ENCODE measurements at regions not wholly inside any gene's neighbourhood (a gene's known extent, or its start where the extent isn't known, plus 50 kb on each side); places are given as distances from the start of the nearest gene placed in this dataset.

- TF ChIP-seq Cebpa-rat (IDR thresholded peaks at IDR 0.05): no peak
- H3K36me3 ChIP-seq: no peaks in the 10 kb centered on the region
- H3K4me2 ChIP-seq: no peak overlapping the region
- H3K27me3 ChIP-seq: no peaks in the 10 kb centered on the region
- peaks cover 4 to 16% (median 8%) of the 10 kb centered on the region in 11 experiments; a peak in 17 of 22 replicates for H3K9me3 ChIP-seq (replicated peaks in 1 of 11)
- H3K4me1 ChIP-seq: no peaks in the 10 kb centered on the region
- H4K20me1 ChIP-seq: no peaks in the 10 kb centered on the region
- H3K9ac ChIP-seq: no peak overlapping the region
- H3K4me3 ChIP-seq: no peak overlapping the region
- H3K27ac ChIP-seq: no peak overlapping the region
Measured at GRCh38 chr11:128374026-128374425, 213.3 kb downstream of the ETS1 start.

- Histone ChIP-seq H3K4me3 (no peak overlapping the region), H3K4me2 (no peak overlapping the region), H3K9me3 (replicated peaks in 1 of 11) (peaks cover 0 to 9% (median 0%) of the 10 kb centered on the region in 11 experiments; a peak in 5 of 22 replicates), H3K27me3 (no peaks in the 10 kb centered on the region), H3K4me1 (no peaks in the 10 kb centered on the region), H3K9ac (no peak overlapping the region), H3K36me3 (no peaks in the 10 kb centered on the region), H3K27ac (no peak overlapping the region), H4K20me1 (no peaks in the 10 kb centered on the region)
- no peak for TF ChIP-seq Cebpa-rat (IDR thresholded peaks at IDR 0.05)
Measured at GRCh38 chr11:128372977-128373376, 214.4 kb downstream of the ETS1 start.

GRCh38 chr11:128367573-128367972, 219.8 kb downstream of the ETS1 start:
- H4K20me1 ChIP-seq: no peaks in the 10 kb centered on the region
- no peak for TF ChIP-seq Cebpa-rat (IDR thresholded peaks at IDR 0.05)
- no peak overlapping the region for H3K9ac ChIP-seq
- no peak overlapping the region for H3K27ac ChIP-seq
- H3K9me3 ChIP-seq (replicated peaks in 1 of 11): no peaks in the 10 kb centered on the region
- H3K27me3 ChIP-seq: no peaks in the 10 kb centered on the region
- no peaks in the 10 kb centered on the region for H3K36me3 ChIP-seq
- no peaks in the 10 kb centered on the region for H3K4me1 ChIP-seq
- peak overlapping the region in 1 of 11 experiments; percentile 15; a peak in 1 of 22 replicates for H3K4me2 ChIP-seq
- H3K4me3 ChIP-seq: no peak overlapping the region

- TF ChIP-seq Cebpa-rat (IDR thresholded peaks at IDR 0.05): no peak
- Histone ChIP-seq H3K27ac (no peak overlapping the region), H3K36me3 (no peaks in the 10 kb centered on the region)
Measured at GRCh38 chr11:128365044-128365443, 222.3 kb downstream of the ETS1 start.

GRCh38 chr11:128361451-128362020, 225.8 kb downstream of the ETS1 start:
- Histone ChIP-seq H3K4me1 (peaks cover 0 to 11% (median 0%) of the 10 kb centered on the region in 10 experiments; a peak in 5 of 20 replicates), H3K4me3 (no peak overlapping the region), H3K27ac (no peak overlapping the region), H3K9me3 (replicated peaks in 1 of 11) (no peaks in the 10 kb centered on the region), H3K9ac (no peak overlapping the region), H4K20me1 (no peaks in the 10 kb centered on the region), H3K4me2 (peak overlapping the region in 2 of 11 experiments; percentile 31 to 49; a peak in 4 of 22 replicates), H3K27me3 (no peaks in the 10 kb centered on the region), H3K36me3 (no peaks in the 10 kb centered on the region)
- no peak for TF ChIP-seq Cebpa-rat (IDR thresholded peaks at IDR 0.05)

More at GRCh38 chr11:128365044-128365443, 222.3 kb downstream of the ETS1 start:
- no peak overlapping the region for H3K4me2 ChIP-seq
- no peak overlapping the region for H3K4me3 ChIP-seq
- no peak overlapping the region for H3K9ac ChIP-seq
- no peaks in the 10 kb centered on the region for H3K27me3 ChIP-seq
- no peaks in the 10 kb centered on the region for H4K20me1 ChIP-seq
- H3K4me1 ChIP-seq: peaks cover 0 to 11% (median 0%) of the 10 kb centered on the region in 10 experiments; a peak in 5 of 20 replicates
- H3K9me3 ChIP-seq (replicated peaks in 1 of 11): no peaks in the 10 kb centered on the region

GRCh38 chr11:128359515-128359914, 227.8 kb downstream of the ETS1 start:
- TF ChIP-seq Cebpa-rat (IDR thresholded peaks at IDR 0.05): no peak
- peaks cover 0 to 11% (median 0%) of the 10 kb centered on the region in 10 experiments; a peak in 5 of 20 replicates for H3K4me1 ChIP-seq
- no peak overlapping the region for H3K4me2 ChIP-seq
- H3K9me3 ChIP-seq (replicated peaks in 1 of 11): no peaks in the 10 kb centered on the region
- no peaks in the 10 kb centered on the region for H3K27me3 ChIP-seq
- no peak overlapping the region for H3K4me3 ChIP-seq
- no peak overlapping the region for H3K27ac ChIP-seq
- no peak overlapping the region for H3K9ac ChIP-seq
- no peaks in the 10 kb centered on the region for H4K20me1 ChIP-seq
- no peaks in the 10 kb centered on the region for H3K36me3 ChIP-seq

- Histone ChIP-seq H3K27ac (no peak overlapping the region), H3K4me2 (no peak overlapping the region), H3K36me3 (no peaks in the 10 kb centered on the region), H3K4me1 (peaks cover 0 to 11% (median 0%) of the 10 kb centered on the region in 10 experiments; a peak in 5 of 20 replicates), H3K9me3 (replicated peaks in 1 of 11) (no peaks in the 10 kb centered on the region), H3K4me3 (no peak overlapping the region), H3K27me3 (no peaks in the 10 kb centered on the region), H3K9ac (no peak overlapping the region), H4K20me1 (no peaks in the 10 kb centered on the region)
- no peak for TF ChIP-seq Cebpa-rat (IDR thresholded peaks at IDR 0.05)
Measured at GRCh38 chr11:128357073-128357472, 230.3 kb downstream of the ETS1 start.

GRCh38 chr11:128355558-128355957, 231.8 kb downstream of the ETS1 start:
- no peak overlapping the region for H3K27ac ChIP-seq
- H3K4me1 ChIP-seq: no peaks in the 10 kb centered on the region
- H4K20me1 ChIP-seq: no peaks in the 10 kb centered on the region
- no peak overlapping the region for H3K4me2 ChIP-seq
- TF ChIP-seq Cebpa-rat (IDR thresholded peaks at IDR 0.05): no peak
- no peak overlapping the region for H3K4me3 ChIP-seq
- no peak overlapping the region for H3K9ac ChIP-seq
- H3K36me3 ChIP-seq: no peaks in the 10 kb centered on the region
- no peaks in the 10 kb centered on the region for H3K27me3 ChIP-seq
- H3K9me3 ChIP-seq (replicated peaks in 1 of 11): no peaks in the 10 kb centered on the region

GRCh38 chr11:128354476-128354875, 232.9 kb downstream of the ETS1 start:
- no peak overlapping the region for H3K4me3 ChIP-seq
- H3K36me3 ChIP-seq: no peaks in the 10 kb centered on the region
- H4K20me1 ChIP-seq: no peaks in the 10 kb centered on the region
- no peaks in the 10 kb centered on the region for H3K4me1 ChIP-seq
- no peaks in the 10 kb centered on the region for H3K27me3 ChIP-seq
- H3K9me3 ChIP-seq (replicated peaks in 1 of 11): no peaks in the 10 kb centered on the region
- no peak overlapping the region for H3K4me2 ChIP-seq
- no peak for TF ChIP-seq Cebpa-rat (IDR thresholded peaks at IDR 0.05)
- no peak overlapping the region for H3K9ac ChIP-seq
- no peak overlapping the region for H3K27ac ChIP-seq

- H3K27me3 ChIP-seq: no peaks in the 10 kb centered on the region
- no peaks in the 10 kb centered on the region for H3K4me1 ChIP-seq
- H3K4me3 ChIP-seq: no peak overlapping the region
- H4K20me1 ChIP-seq: no peaks in the 10 kb centered on the region
- no peak overlapping the region for H3K4me2 ChIP-seq
- TF ChIP-seq Cebpa-rat (IDR thresholded peaks at IDR 0.05): no peak
- no peaks in the 10 kb centered on the region for H3K9me3 ChIP-seq (replicated peaks in 1 of 11)
- H3K9ac ChIP-seq: no peak overlapping the region
- no peak overlapping the region for H3K27ac ChIP-seq
- H3K36me3 ChIP-seq: no peaks in the 10 kb centered on the region
Measured at GRCh38 chr11:128351168-128351567, 236.2 kb downstream of the ETS1 start.
